ENCODE measurements at regions not wholly inside any gene's neighbourhood (a gene's known extent, or its start where the extent isn't known, plus 50 kb on each side); places are given as distances from the start of the nearest gene placed in this dataset.

DNA sequence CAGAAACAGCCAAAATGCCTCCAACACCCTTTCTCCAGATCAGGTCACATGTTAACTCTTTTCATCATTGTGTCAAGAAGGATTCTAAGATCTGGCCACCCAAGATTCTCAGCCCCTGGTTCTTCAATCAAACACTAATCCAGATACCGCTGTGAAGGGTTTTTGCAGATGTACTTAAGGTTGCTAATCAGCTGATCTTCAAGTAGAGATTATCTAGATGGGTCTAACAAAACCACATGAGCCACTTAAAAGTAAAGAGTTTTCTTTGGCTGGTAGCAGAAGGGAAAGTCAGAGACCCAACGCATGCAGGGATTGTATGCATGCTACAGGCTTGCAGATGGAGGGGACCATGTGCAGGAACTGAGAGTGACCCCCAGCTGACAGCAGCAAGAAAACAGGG is 267.9 kb downstream of the CDK5RAP2 start:
- Histone ChIP-seq H3K27ac (no peak overlapping the region), H3K4me2 (no peak overlapping the region), H3K4me3 (no peak overlapping the region), H3K9me3 (peaks cover 17% of the 10 kb centered on the region), H3K4me1 (no peaks in the 10 kb centered on the region)
- 4% methylated on average over 2 of the region's 2 CpGs for WGBS (ENCODE audit: missing lambda C conversion rate)
- DNase-seq (ENCODE audit: low read depth in 1 of 2, low spot score in 1 of 2) (no peak), ATAC-seq (no peak), FAIRE-seq (no peak)
- POLR2A ChIA-PET = no interaction called here
- TF ChIP-seq NFE2L2 (conservative IDR thresholded peaks at IDR 0.05; ENCODE audit: low read length) (no peak), CBX2 (IDR thresholded peaks at IDR 0.05; ENCODE audit: borderline replicate concordance, low read depth) (no peak), ZFP36 (IDR thresholded peaks at IDR 0.05; ENCODE audit: borderline replicate concordance, partially characterized antibody) (no peak), CEBPB (IDR thresholded peaks at IDR 0.05) (no peak), HEYL (CRISPR knock-in tag; IDR thresholded peaks at IDR 0.05) (no peak), FOXS1 (CRISPR knock-in tag; IDR thresholded peaks at IDR 0.05) (no peak), RNF2 (IDR thresholded peaks at IDR 0.05; ENCODE audit: borderline replicate concordance, low read depth) (no peak), JUNB (IDR thresholded peaks at IDR 0.05) (no peak)
- TF ChIP-seq, protein P1, sequence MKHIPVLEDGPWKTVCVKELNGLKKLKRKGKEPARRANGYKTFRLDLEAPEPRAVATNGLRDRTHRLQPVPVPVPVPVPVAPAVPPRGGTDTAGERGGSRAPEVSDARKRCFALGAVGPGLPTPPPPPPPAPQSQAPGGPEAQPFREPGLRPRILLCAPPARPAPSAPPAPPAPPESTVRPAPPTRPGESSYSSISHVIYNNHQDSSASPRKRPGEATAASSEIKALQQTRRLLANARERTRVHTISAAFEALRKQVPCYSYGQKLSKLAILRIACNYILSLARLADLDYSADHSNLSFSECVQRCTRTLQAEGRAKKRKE (CRISPR knock-in tag; IDR thresholded peaks at IDR 0.05; ENCODE audit: low read depth) = no peak
- TF ChIP-seq, protein P2, sequence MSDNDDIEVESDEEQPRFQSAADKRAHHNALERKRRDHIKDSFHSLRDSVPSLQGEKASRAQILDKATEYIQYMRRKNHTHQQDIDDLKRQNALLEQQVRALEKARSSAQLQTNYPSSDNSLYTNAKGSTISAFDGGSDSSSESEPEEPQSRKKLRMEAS (IDR thresholded peaks at IDR 0.05) = no peak
- CTCF ChIA-PET = interaction anchor here (0.6 to 1.3 kb wide), 2 partner anchors 10 to 305 kb away, joined by 3 read pairs; no protein-coding TSS in a partner anchor

DNA sequence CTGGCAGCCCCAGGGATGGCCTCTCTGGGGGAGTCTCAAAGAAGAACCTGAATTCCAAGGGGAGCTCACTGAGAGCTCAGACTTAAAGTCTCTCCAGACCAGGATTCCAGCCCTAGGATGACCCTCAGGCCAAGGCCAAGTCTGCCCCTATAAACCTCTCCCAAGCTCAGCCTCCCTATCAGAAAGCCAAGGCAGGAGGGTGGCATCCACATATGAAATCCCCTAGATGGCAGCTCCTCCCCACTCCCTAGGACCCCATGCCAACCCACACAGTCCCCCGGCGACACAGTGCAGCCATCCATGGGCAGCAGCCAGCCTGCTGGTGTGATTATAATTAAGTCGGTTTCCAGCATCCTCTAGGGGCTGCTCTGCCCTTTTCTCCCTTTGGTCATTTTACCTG is 269.9 kb downstream of the CDK5RAP2 start:
- no peak overlapping the region for H3K4me3 ChIP-seq
- no peaks in the 10 kb centered on the region for H3K4me1 ChIP-seq
- H3K4me2 ChIP-seq = no peak overlapping the region
- TF ChIP-seq SREBF2 (IDR thresholded peaks at IDR 0.05) (no peak), RAD21 (conservative IDR thresholded peaks at IDR 0.05 in 1 of 2, IDR thresholded peaks at IDR 0.05 in 1 of 2) (no peak; a peak in 1 of 5 replicates), KDM1A (IDR thresholded peaks at IDR 0.05; ENCODE audit: low read depth) (no peak), BHLHE40 (IDR thresholded peaks at IDR 0.05; ENCODE audit: low read depth, low read length) (no peak), JUN (IDR thresholded peaks at IDR 0.05) (no peak), NPAS2 (CRISPR knock-in tag; IDR thresholded peaks at IDR 0.05; ENCODE audit: borderline replicate concordance) (no peak), CHD2 (IDR thresholded peaks at IDR 0.05; ENCODE audit: low read length, partially characterized antibody) (no peak), POLR2A (IDR thresholded peaks at IDR 0.05; ENCODE audit: low read length) (no peak), ESRRA (IDR thresholded peaks at IDR 0.05; ENCODE audit: borderline replicate concordance, low read length) (no peak)
- TF ChIP-seq, protein P3, sequence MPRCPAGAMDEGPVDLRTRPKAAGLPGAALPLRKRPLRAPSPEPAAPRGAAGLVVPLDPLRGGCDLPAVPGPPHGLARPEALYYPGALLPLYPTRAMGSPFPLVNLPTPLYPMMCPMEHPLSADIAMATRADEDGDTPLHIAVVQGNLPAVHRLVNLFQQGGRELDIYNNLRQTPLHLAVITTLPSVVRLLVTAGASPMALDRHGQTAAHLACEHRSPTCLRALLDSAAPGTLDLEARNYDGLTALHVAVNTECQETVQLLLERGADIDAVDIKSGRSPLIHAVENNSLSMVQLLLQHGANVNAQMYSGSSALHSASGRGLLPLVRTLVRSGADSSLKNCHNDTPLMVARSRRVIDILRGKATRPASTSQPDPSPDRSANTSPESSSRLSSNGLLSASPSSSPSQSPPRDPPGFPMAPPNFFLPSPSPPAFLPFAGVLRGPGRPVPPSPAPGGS (IDR thresholded peaks at IDR 0.05) = no peak
- TF ChIP-seq, protein P4, sequence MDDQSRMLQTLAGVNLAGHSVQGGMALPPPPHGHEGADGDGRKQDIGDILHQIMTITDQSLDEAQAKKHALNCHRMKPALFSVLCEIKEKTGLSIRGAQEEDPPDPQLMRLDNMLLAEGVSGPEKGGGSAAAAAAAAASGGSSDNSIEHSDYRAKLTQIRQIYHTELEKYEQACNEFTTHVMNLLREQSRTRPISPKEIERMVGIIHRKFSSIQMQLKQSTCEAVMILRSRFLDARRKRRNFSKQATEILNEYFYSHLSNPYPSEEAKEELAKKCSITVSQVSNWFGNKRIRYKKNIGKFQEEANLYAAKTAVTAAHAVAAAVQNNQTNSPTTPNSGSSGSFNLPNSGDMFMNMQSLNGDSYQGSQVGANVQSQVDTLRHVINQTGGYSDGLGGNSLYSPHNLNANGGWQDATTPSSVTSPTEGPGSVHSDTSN (IDR thresholded peaks at IDR 0.05) = no peak
- TF ChIP-seq, protein P5, sequence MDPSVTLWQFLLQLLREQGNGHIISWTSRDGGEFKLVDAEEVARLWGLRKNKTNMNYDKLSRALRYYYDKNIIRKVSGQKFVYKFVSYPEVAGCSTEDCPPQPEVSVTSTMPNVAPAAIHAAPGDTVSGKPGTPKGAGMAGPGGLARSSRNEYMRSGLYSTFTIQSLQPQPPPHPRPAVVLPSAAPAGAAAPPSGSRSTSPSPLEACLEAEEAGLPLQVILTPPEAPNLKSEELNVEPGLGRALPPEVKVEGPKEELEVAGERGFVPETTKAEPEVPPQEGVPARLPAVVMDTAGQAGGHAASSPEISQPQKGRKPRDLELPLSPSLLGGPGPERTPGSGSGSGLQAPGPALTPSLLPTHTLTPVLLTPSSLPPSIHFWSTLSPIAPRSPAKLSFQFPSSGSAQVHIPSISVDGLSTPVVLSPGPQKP (IDR thresholded peaks at IDR 0.05; ENCODE audit: low read depth, low read length) = no peak
- TF ChIP-seq, protein P6, sequence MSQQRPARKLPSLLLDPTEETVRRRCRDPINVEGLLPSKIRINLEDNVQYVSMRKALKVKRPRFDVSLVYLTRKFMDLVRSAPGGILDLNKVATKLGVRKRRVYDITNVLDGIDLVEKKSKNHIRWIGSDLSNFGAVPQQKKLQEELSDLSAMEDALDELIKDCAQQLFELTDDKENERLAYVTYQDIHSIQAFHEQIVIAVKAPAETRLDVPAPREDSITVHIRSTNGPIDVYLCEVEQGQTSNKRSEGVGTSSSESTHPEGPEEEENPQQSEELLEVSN (IDR thresholded peaks at IDR 0.05; ENCODE audit: borderline replicate concordance, low read depth) = no peak
- H3K9me3 ChIP-seq = peaks cover 13% of the 10 kb centered on the region
- ChIA-PET POLR2A (no interaction called here), CTCF (no interaction called here)
- no peak for DNase-seq (ENCODE audit: low read depth in 1 of 2, low spot score in 1 of 2)
- 27% methylated on average over 3 of the region's 3 CpGs for WGBS (ENCODE audit: missing lambda C conversion rate)
- no peak for FAIRE-seq
- peak; percentile 11 to 47; a peak in 3 of 6 replicates for ATAC-seq
- no peak overlapping the region for H3K27ac ChIP-seq

Measured in A549 (cell line).